ENCODE measurements at regions not wholly inside any gene's neighbourhood (a gene's known extent, or its start where the extent isn't known, plus 50 kb on each side); places are given as distances from the start of the nearest gene placed in this dataset.

GRCh38 chr2:13611939-13612338, 895.2 kb downstream of the TRIB2 start (continued):
- no peak for TF ChIP-seq ZNF280B (CRISPR knock-in tag; IDR thresholded peaks at IDR 0.05)
- TF ChIP-seq POU5F1 (IDR thresholded peaks at IDR 0.05; ENCODE audit: borderline replicate concordance, low read depth, low read length, partially characterized antibody) = no peak
- no peak for TF ChIP-seq ZNF23 (CRISPR knock-in tag; IDR thresholded peaks at IDR 0.05)
- no peak for TF ChIP-seq CHD2 (IDR thresholded peaks at IDR 0.05; ENCODE audit: low read depth, low read length)

GRCh38 chr2:13616059-13616458, 899.3 kb downstream of the TRIB2 start:
- H3K9me3 ChIP-seq (replicated peaks; ENCODE audit: control insufficient read depth, insufficient read depth, low read depth, low read length) = no peaks in the 10 kb centered on the region; the same call in 1 of the 2 replicates
- DNase-seq (ENCODE audit: extremely low read depth in 1 of 4, low spot score in 3 of 4) (no peak), ATAC-seq (no peak), FAIRE-seq (no peak)
- no peak overlapping the region for H3K4me2 ChIP-seq (ENCODE audit: insufficient read depth, low read length)
- H2AFZ ChIP-seq (ENCODE audit: low read depth, low read length) = no peak overlapping the region
- POLR2A ChIA-PET = no interaction called here
- in situ Hi-C loops (cut with MboI) (no loop called here), intact Hi-C loops (cut with micrococcal nuclease) (no loop called here)
- no peak overlapping the region for H3K4me3 ChIP-seq
- CTCF ChIA-PET (ENCODE audit: low intra/inter-chr PET ratio) = no interaction called here
- H4K20me1 ChIP-seq (replicated peaks; ENCODE audit: control insufficient read depth, insufficient read depth, low read length) = no peaks in the 10 kb centered on the region
- H3K9me1 ChIP-seq (ENCODE audit: control insufficient read depth, insufficient read depth, low read length) = no peaks in the 10 kb centered on the region
- no peak overlapping the region for H3K27ac ChIP-seq (ENCODE audit: extremely low read depth, low read depth, low read length)
- no peaks in the 10 kb centered on the region for H3K4me1 ChIP-seq (replicated peaks in 1 of 2; ENCODE audit: control insufficient read depth in 2 of 2, insufficient read depth in 2 of 2, low read length in 2 of 2)
- no TSS peak for BruUV-seq (replicated peaks)
- H3K9ac ChIP-seq (ENCODE audit: insufficient read depth in 1 of 2, low read depth in 2 of 2, low read length in 2 of 2) = no peak overlapping the region
- H3K27me3 ChIP-seq (ENCODE audit: control insufficient read depth in 2 of 2, insufficient read depth in 2 of 2, low read length in 2 of 2) = no peaks in the 10 kb centered on the region
- 0% methylated on average over 14 of the region's 15 CpGs for WGBS (ENCODE audit: insufficient coverage, low coverage, missing lambda C conversion rate)
- no peaks in the 10 kb centered on the region for H3K36me3 ChIP-seq (ENCODE audit: control insufficient read depth, insufficient read depth, low read length)
- H3K79me2 ChIP-seq (ENCODE audit: control insufficient read depth, insufficient read depth, low read length) = no peaks in the 10 kb centered on the region
- TF ChIP-seq ZBTB43 (CRISPR knock-in tag; IDR thresholded peaks at IDR 0.05) (no peak), IRF2 (CRISPR knock-in tag; IDR thresholded peaks at IDR 0.05) (no peak), NR0B1 (IDR thresholded peaks at IDR 0.05; ENCODE audit: partially characterized antibody) (no peak), POLR2AphosphoS5 (IDR thresholded peaks at IDR 0.05; ENCODE audit: control insufficient read depth, insufficient read depth, low read depth, low read length) (no peak), ZBTB7A (IDR thresholded peaks at IDR 0.05; ENCODE audit: borderline replicate concordance, control insufficient read depth, low read depth, low read length) (no peak), IRF9 (tag; IDR thresholded peaks at IDR 0.05) (no peak), NFIC (IDR thresholded peaks at IDR 0.05) (no peak)
- TF ChIP-seq, protein P1, sequence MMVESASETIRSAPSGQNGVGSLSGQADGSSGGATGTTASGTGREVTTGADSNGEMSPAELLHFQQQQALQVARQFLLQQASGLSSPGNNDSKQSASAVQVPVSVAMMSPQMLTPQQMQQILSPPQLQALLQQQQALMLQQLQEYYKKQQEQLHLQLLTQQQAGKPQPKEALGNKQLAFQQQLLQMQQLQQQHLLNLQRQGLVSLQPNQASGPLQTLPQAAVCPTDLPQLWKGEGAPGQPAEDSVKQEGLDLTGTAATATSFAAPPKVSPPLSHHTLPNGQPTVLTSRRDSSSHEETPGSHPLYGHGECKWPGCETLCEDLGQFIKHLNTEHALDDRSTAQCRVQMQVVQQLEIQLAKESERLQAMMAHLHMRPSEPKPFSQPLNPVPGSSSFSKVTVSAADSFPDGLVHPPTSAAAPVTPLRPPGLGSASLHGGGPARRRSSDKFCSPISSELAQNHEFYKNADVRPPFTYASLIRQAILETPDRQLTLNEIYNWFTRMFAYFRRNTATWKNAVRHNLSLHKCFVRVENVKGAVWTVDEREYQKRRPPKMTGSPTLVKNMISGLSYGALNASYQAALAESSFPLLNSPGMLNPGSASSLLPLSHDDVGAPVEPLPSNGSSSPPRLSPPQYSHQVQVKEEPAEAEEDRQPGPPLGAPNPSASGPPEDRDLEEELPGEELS (CRISPR knock-in tag; IDR thresholded peaks at IDR 0.05; ENCODE audit: borderline replicate concordance) = no peak
